HepG2 (cell line): ENCODE measurements at regions not wholly inside any gene's neighbourhood (a gene's known extent, or its start where the extent isn't known, plus 50 kb on each side); places are given as distances from the start of the nearest gene placed in this dataset.

ENCODE experiments used
- ATAC-seq: fragments of 200-7000 bp; cut with Tn5 transposase; 3 replicates; pipeline ENCODE4 v1.9.1; 2020; ENCODE audit warnings: mild to moderate bottlenecking, moderate library complexity
- BruUV-seq: library from RNA; stranded (reverse); fragments of 400-500 nt; replicated peaks from 2 replicates; lab custom pipeline; 2021; lab: Mats Ljungman, UMichigan
- CTCF ChIA-PET: fragments of 300-600 bp; formaldehyde crosslinking; extraction: SDS; loops from one replicate; lab custom pipeline; 2021; ENCODE audit warnings: low total read pairs, inconsistent platforms, low intra/inter-chr PET ratio; lab: Yijun Ruan, JAX
- POLR2A ChIA-PET: fragments of 350-600 bp; sonication (Branson Sonifier 250); formaldehyde crosslinking; loops from one replicate; lab custom pipeline; 2020; ENCODE audit warnings: antibody characterized with exemption, inconsistent platforms; lab: Yijun Ruan, JAX
- DNase-seq: peaks from one replicate; pipeline ENCODE4 v3.0.0-alpha.2; 2015; ENCODE audit warnings: low spot score
- FAIRE-seq: peaks from 3 replicates; lab custom pipeline; 2011; peaks lifted over from hg19 to GRCh38; lab: Jason Lieb, UNC
- H2AFZ ChIP-seq: one replicate; pipeline ENCODE4 v1.6.1; 2011; ENCODE audit warnings: low read length, inconsistent platforms
- H3K27ac ChIP-seq: fragments of 300-600 bp; 3 replicates; pipeline ENCODE4 v1.8.0; 2011; ENCODE audit warnings: mixed run types, mild to moderate bottlenecking, mixed read lengths, low read length, inconsistent platforms; ENCODE audit not compliant: insufficient read depth; ENCODE audit errors: extremely low read length
- H3K27me3 ChIP-seq, 2 experiments: fragments of 200-600 bp in 1 of 2; 2 replicates in 1 of 2; 3 replicates in 1 of 2; pipeline versions ENCODE4 v1.6.0 to v1.8.0; 2011; ENCODE audit warnings: low read length in 2 of 2, mild to moderate bottlenecking in 2 of 2, moderate library complexity in 2 of 2, inconsistent platforms in 1 of 2; ENCODE audit not compliant: insufficient read depth in 2 of 2, control insufficient read depth in 1 of 2
- H3K36me3 ChIP-seq, 2 experiments: fragments of 200-600 bp in 1 of 2; replicated peaks in 1 of 2; 2 replicates in 1 of 2; 3 replicates in 1 of 2; pipeline versions ENCODE4 v1.5.1 to v1.8.0; 2011; ENCODE audit warnings: low read length in 2 of 2, inconsistent platforms in 1 of 2; ENCODE audit not compliant: insufficient read depth in 2 of 2, control insufficient read depth in 1 of 2
- H3K4me1 ChIP-seq: 2 replicates; pipeline ENCODE4 v1.5.1; 2012; ENCODE audit warnings: low read length, inconsistent platforms; ENCODE audit not compliant: insufficient read depth
- H3K4me2 ChIP-seq: 2 replicates; pipeline ENCODE4 v1.6.0; 2011; ENCODE audit warnings: low read depth, low read length, inconsistent platforms
- H3K4me3 ChIP-seq, 3 experiments: fragments of 200-600 bp in 1 of 3; sonication (generic), shearing (Covaris generic) in 1 of 3; replicated peaks in 1 of 3; 2 replicates each; pipeline ENCODE4 v1.5.1; 2011 to 2016; ENCODE audit warnings: low read length in 3 of 3, inconsistent platforms in 2 of 3, low read depth in 2 of 3, mild to moderate bottlenecking in 2 of 3, control low read depth in 1 of 3, mixed read lengths in 1 of 3; ENCODE audit not compliant: insufficient read depth in 1 of 3
- H3K79me2 ChIP-seq: one replicate; pipeline ENCODE4 v1.6.1; 2011; ENCODE audit warnings: low read length, inconsistent platforms; ENCODE audit not compliant: insufficient read depth
- H3K9ac ChIP-seq: 2 replicates; pipeline ENCODE4 v1.6.0; 2011; ENCODE audit warnings: mild to moderate bottlenecking, low read depth, low read length, inconsistent platforms; ENCODE audit not compliant: insufficient read depth
- H3K9me3 ChIP-seq: 2 replicates; pipeline ENCODE4 v1.5.1; 2012; ENCODE audit warnings: mild to moderate bottlenecking, low read length
- H4K20me1 ChIP-seq: 2 replicates; pipeline ENCODE4 v1.6.0; 2011; ENCODE audit warnings: inconsistent platforms, mild to moderate bottlenecking, low read length, moderate library complexity; ENCODE audit not compliant: insufficient read depth
- DNMT3B ChIP-seq: conservative IDR thresholded peaks from 2 replicates; pipeline ENCODE4 v1.6.1; 2016; ENCODE audit warnings: missing biosample characterization, control low read depth
- DPF2 ChIP-seq: sonication (generic); formaldehyde crosslinking; IDR thresholded peaks from 2 replicates; pipeline ENCODE4 v1.4.0; 2020; ENCODE audit warnings: mild to moderate bottlenecking, low read depth, missing genetic modification reagents, borderline replicate concordance
- FOXO1 ChIP-seq: sonication (generic); formaldehyde crosslinking; IDR thresholded peaks from 2 replicates; pipeline ENCODE4 v1.4.0; 2020; ENCODE audit warnings: missing genetic modification reagents
- GABPB1 ChIP-seq: IDR thresholded peaks from 2 replicates; pipeline ENCODE4 v1.6.1; 2016; ENCODE audit warnings: mild to moderate bottlenecking, missing genetic modification reagents, moderate library complexity, missing compliant biosample characterization
- MAFK ChIP-seq, 2 experiments: IDR thresholded peaks in 1 of 2; conservative IDR thresholded peaks in 1 of 2; 2 replicates each; pipeline ENCODE4 v1.6.1; 2011; ENCODE audit warnings: improper control_type of control experiment in 2 of 2, low read length in 2 of 2
- MTA1 ChIP-seq: sonication (generic); formaldehyde crosslinking; IDR thresholded peaks from 2 replicates; pipeline ENCODE4 v1.4.0; 2020; ENCODE audit warnings: missing genetic modification reagents, mild to moderate bottlenecking, borderline replicate concordance
- NFKBIZ ChIP-seq: IDR thresholded peaks from 2 replicates; pipeline ENCODE4 v1.6.1; 2018; ENCODE audit warnings: missing genetic modification reagents, missing compliant biosample characterization
- TBX3 ChIP-seq: fragments of 450-650 bp; IDR thresholded peaks from 2 replicates; pipeline ENCODE4 v1.6.1; 2017; ENCODE audit warnings: antibody characterized with exemption, mild to moderate bottlenecking, inconsistent platforms, borderline replicate concordance
- TEAD2 ChIP-seq: sonication (generic); formaldehyde crosslinking; IDR thresholded peaks from 2 replicates; pipeline ENCODE4 v1.9.0; 2021; ENCODE audit warnings: missing genetic modification reagents
- ZBTB8A ChIP-seq: sonication (generic); formaldehyde crosslinking; IDR thresholded peaks from 2 replicates; pipeline ENCODE4 v1.4.0; 2020; ENCODE audit warnings: mild to moderate bottlenecking, low read depth, missing genetic modification reagents, borderline replicate concordance
- ZC3H4 ChIP-seq: sonication (generic); formaldehyde crosslinking; IDR thresholded peaks from 2 replicates; pipeline ENCODE4 v1.4.0; 2020; ENCODE audit warnings: missing genetic modification reagents, borderline replicate concordance
- ZKSCAN5 ChIP-seq: sonication (generic); formaldehyde crosslinking; IDR thresholded peaks from 2 replicates; pipeline ENCODE4 v1.5.1; 2020; ENCODE audit warnings: mild to moderate bottlenecking, missing genetic modification reagents
- ZNF232 ChIP-seq: sonication (generic); formaldehyde crosslinking; IDR thresholded peaks from 2 replicates; pipeline ENCODE4 v1.4.0; 2020; ENCODE audit warnings: missing genetic modification reagents, borderline replicate concordance
- ZNF329 ChIP-seq: sonication (generic); formaldehyde crosslinking; IDR thresholded peaks from 2 replicates; pipeline ENCODE4 v1.9.0; 2021; ENCODE audit warnings: low read depth, mild to moderate bottlenecking, missing genetic modification reagents
- ZNF343 ChIP-seq: sonication (generic); formaldehyde crosslinking; IDR thresholded peaks from 2 replicates; pipeline ENCODE4 v1.4.0; 2020; ENCODE audit warnings: mild to moderate bottlenecking, missing genetic modification reagents
- WGBS: methylation state at CpG from one replicate; pipeline ENCODE4 v1.1.6; 2017; ENCODE audit warnings: low lambda C conversion rate; 5-methylcytosine and 5-hydroxymethylcytosine counted together
- in situ Hi-C: cut with HindIII; loops from 2 replicates; pipeline ENCODE4 v1.10.0; 2017; ENCODE audit warnings: low pct_unique_long_range_greater_than_20kb; ENCODE audit not compliant: extremely low pct_ligation_motif_present
- intact Hi-C: fragments of 100-400 bp; cut with micrococcal nuclease; formaldehyde crosslinking; loops from one replicate; pipeline ENCODE4 v1.10.0; 2022; ENCODE audit not compliant: unreplicated experiment
- TF ChIP-seq, protein P1 (sequence below): IDR thresholded peaks from 2 replicates; pipeline ENCODE4 v1.6.1; 2016; ENCODE audit warnings: low read depth
- TF ChIP-seq, protein P2 (sequence below): sonication (generic); formaldehyde crosslinking; IDR thresholded peaks from 2 replicates; pipeline ENCODE4 v1.4.0; 2020; ENCODE audit warnings: missing genetic modification reagents
- TF ChIP-seq, protein P3 (sequence below): sonication (generic); formaldehyde crosslinking; IDR thresholded peaks from 2 replicates; pipeline ENCODE4 v1.5.1; 2020; ENCODE audit warnings: missing genetic modification reagents, mild to moderate bottlenecking, borderline replicate concordance
- TF ChIP-seq, protein P4 (sequence below): sonication (generic); formaldehyde crosslinking; IDR thresholded peaks from 2 replicates; pipeline ENCODE4 v1.4.0; 2020; ENCODE audit warnings: missing genetic modification reagents

DNA sequence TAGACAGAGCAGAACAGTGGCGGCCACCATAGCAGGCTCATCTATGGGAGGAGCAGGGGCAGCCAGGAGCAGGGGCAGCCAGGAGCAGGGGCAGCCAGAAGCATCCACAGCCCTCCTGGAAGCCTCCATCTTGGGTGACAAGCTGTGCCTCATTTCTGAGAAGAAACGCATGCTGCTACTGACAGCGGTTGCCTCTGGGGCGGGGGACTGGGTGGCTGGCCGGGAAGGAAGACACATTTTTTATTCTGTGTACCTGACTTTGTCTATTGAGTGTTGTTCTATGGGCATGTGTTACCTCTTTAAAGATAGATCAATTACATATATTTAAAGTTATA is 71.5 kb upstream of the KLF13 start:
- no peak for FAIRE-seq
- no peak for DNase-seq
- no peak overlapping the region for H3K4me3 ChIP-seq
- no peak overlapping the region for H2AFZ ChIP-seq
- POLR2A ChIA-PET: no interaction called here
- 86% methylated on average over 5 of the region's 5 CpGs for WGBS
- no peak overlapping the region for H3K27ac ChIP-seq
- H3K4me2 ChIP-seq: no peak overlapping the region
- no TSS peak for BruUV-seq
- H3K79me2 ChIP-seq: no peaks in the 10 kb centered on the region
- H3K9me3 ChIP-seq: no peaks in the 10 kb centered on the region
- H4K20me1 ChIP-seq: no peaks in the 10 kb centered on the region
- CTCF ChIA-PET: no interaction called here
- in situ Hi-C loops: no loop called here
- no peak for ATAC-seq
- H3K27me3 ChIP-seq: peaks cover 0 to 2% of the 10 kb centered on the region in 2 experiments; a peak in 2 of 5 replicates
- no peak for TF ChIP-seq ZC3H4
- no peak for TF ChIP-seq TBX3
- TF ChIP-seq DNMT3B (CRISPR knock-in tag): no peak
- no peak for TF ChIP-seq NFKBIZ (CRISPR knock-in tag)
- no peak for TF ChIP-seq MTA1 (CRISPR knock-in tag)
- no peak for TF ChIP-seq MAFK (conservative IDR thresholded peaks at IDR 0.05 in 1 of 2, IDR thresholded peaks at IDR 0.05 in 1 of 2; ENCODE audit: low read length in 2 of 2)
- TF ChIP-seq ZNF343 (CRISPR knock-in tag): no peak
- TF ChIP-seq TEAD2 (CRISPR knock-in tag): no peak
- TF ChIP-seq DPF2 (CRISPR knock-in tag): no peak
- TF ChIP-seq, protein P1, sequence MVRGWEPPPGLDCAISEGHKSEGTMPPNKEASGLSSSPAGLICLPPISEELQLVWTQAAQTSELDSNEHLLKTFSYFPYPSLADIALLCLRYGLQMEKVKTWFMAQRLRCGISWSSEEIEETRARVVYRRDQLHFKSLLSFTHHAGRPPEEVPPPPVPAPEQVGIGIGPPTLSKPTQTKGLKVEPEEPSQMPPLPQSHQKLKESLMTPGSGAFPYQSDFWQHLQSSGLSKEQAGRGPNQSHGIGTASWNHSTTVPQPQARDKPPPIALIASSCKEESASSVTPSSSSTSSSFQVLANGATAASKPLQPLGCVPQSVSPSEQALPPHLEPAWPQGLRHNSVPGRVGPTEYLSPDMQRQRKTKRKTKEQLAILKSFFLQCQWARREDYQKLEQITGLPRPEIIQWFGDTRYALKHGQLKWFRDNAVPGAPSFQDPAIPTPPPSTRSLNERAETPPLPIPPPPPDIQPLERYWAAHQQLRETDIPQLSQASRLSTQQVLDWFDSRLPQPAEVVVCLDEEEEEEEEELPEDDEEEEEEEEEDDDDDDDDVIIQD (CRISPR knock-in tag): no peak
- TF ChIP-seq, protein P2, sequence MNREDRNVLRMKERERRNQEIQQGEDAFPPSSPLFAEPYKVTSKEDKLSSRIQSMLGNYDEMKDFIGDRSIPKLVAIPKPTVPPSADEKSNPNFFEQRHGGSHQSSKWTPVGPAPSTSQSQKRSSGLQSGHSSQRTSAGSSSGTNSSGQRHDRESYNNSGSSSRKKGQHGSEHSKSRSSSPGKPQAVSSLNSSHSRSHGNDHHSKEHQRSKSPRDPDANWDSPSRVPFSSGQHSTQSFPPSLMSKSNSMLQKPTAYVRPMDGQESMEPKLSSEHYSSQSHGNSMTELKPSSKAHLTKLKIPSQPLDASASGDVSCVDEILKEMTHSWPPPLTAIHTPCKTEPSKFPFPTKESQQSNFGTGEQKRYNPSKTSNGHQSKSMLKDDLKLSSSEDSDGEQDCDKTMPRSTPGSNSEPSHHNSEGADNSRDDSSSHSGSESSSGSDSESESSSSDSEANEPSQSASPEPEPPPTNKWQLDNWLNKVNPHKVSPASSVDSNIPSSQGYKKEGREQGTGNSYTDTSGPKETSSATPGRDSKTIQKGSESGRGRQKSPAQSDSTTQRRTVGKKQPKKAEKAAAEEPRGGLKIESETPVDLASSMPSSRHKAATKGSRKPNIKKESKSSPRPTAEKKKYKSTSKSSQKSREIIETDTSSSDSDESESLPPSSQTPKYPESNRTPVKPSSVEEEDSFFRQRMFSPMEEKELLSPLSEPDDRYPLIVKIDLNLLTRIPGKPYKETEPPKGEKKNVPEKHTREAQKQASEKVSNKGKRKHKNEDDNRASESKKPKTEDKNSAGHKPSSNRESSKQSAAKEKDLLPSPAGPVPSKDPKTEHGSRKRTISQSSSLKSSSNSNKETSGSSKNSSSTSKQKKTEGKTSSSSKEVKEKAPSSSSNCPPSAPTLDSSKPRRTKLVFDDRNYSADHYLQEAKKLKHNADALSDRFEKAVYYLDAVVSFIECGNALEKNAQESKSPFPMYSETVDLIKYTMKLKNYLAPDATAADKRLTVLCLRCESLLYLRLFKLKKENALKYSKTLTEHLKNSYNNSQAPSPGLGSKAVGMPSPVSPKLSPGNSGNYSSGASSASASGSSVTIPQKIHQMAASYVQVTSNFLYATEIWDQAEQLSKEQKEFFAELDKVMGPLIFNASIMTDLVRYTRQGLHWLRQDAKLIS (CRISPR knock-in tag): no peak
- TF ChIP-seq, protein P3, sequence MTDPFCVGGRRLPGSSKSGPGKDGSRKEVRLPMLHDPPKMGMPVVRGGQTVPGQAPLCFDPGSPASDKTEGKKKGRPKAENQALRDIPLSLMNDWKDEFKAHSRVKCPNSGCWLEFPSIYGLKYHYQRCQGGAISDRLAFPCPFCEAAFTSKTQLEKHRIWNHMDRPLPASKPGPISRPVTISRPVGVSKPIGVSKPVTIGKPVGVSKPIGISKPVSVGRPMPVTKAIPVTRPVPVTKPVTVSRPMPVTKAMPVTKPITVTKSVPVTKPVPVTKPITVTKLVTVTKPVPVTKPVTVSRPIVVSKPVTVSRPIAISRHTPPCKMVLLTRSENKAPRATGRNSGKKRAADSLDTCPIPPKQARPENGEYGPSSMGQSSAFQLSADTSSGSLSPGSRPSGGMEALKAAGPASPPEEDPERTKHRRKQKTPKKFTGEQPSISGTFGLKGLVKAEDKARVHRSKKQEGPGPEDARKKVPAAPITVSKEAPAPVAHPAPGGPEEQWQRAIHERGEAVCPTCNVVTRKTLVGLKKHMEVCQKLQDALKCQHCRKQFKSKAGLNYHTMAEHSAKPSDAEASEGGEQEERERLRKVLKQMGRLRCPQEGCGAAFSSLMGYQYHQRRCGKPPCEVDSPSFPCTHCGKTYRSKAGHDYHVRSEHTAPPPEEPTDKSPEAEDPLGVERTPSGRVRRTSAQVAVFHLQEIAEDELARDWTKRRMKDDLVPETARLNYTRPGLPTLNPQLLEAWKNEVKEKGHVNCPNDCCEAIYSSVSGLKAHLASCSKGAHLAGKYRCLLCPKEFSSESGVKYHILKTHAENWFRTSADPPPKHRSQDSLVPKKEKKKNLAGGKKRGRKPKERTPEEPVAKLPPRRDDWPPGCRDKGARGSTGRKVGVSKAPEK: no peak
- no peak for TF ChIP-seq GABPB1 (CRISPR knock-in tag)
- no peak for TF ChIP-seq FOXO1
- TF ChIP-seq ZKSCAN5 (CRISPR knock-in tag): no peak
- TF ChIP-seq ZNF329 (CRISPR knock-in tag): no peak
- TF ChIP-seq, protein P4, sequence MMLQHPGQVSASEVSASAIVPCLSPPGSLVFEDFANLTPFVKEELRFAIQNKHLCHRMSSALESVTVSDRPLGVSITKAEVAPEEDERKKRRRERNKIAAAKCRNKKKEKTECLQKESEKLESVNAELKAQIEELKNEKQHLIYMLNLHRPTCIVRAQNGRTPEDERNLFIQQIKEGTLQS (CRISPR knock-in tag): no peak
- TF ChIP-seq ZNF232 (CRISPR knock-in tag): no peak
- no peak for TF ChIP-seq ZBTB8A (CRISPR knock-in tag)
- H3K4me1 ChIP-seq: peaks cover 4% of the 10 kb centered on the region
- H3K9ac ChIP-seq: no peak overlapping the region
- no peaks in the 10 kb centered on the region for H3K36me3 ChIP-seq
- intact Hi-C loops: no loop called here
